ENCODE measurements at regions not wholly inside any gene's neighbourhood (a gene's known extent, or its start where the extent isn't known, plus 50 kb on each side); places are given as distances from the start of the nearest gene placed in this dataset.

GRCh38 chr20:22260506-22260905 is 323.9 kb downstream of the FOXA2 start:
- no peak for TF ChIP-seq CTCF (IDR thresholded peaks at IDR 0.05)
- TF ChIP-seq POLR2A (IDR thresholded peaks at IDR 0.05), result no peak
- no peak for TF ChIP-seq EP300 (IDR thresholded peaks at IDR 0.05)
